SIG-M5 (cell line): ENCODE measurements at regions not wholly inside any gene's neighbourhood (a gene's known extent, or its start where the extent isn't known, plus 50 kb on each side); places are given as distances from the start of the nearest gene placed in this dataset.
"Not testable (repeated sequence)": the region's sequence is repeated elsewhere in the genome, so short reads cannot be mapped to it uniquely, and the experiment has no call there.

ENCODE experiments used
- DNase-seq: peaks from one replicate; lab custom pipeline; 2025; lab: John Stamatoyannopoulos, UW

GRCh38 chr11:109680127-109680526, 258.1 kb downstream of the C11orf87 start:
- no peak for DNase-seq

- DNase-seq: not testable (repeated sequence)
These were observed 260.8 kb downstream of the C11orf87 start for GRCh38 chr11:109682788-109683187.

GRCh38 chr11:109695696-109696095, 273.7 kb downstream of the C11orf87 start:
- DNase-seq: no peak

- no peak for DNase-seq
These were observed 274.4 kb downstream of the C11orf87 start for GRCh38 chr11:109696191-109696897.

DNA sequence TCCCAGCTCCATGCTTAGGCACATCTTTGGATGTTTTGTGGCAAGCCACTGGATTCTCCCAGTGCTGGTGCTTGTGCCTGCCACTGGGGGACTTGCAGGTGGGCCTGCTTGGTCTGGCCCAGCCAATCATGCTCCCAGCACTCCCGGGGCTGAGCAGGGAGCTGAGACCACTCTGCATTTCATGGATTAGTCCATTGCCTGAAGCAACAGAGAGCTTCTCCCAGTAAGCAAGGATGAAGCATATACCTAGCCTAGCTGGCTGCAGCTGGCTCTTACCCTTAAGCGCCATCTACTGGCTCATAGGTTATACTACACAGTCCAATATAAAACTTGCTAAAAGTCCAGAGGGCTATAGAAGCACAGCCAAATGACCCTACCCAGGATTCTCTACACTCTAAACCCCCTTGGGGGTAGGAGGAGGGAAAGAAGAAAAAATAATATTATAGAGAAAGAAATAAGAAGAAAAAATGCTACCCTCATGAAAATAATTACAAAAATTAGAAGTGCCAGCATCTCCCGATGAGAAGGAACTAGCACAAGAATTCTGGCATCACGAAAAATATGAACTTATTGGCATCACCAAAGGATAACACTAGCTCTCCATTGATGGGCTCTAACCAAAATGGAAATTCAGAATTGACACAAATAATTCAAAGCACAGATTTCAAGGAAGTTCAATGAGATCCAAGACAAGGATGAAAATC, 275.3 kb downstream of the C11orf87 start:
- no peak for DNase-seq

DNA sequence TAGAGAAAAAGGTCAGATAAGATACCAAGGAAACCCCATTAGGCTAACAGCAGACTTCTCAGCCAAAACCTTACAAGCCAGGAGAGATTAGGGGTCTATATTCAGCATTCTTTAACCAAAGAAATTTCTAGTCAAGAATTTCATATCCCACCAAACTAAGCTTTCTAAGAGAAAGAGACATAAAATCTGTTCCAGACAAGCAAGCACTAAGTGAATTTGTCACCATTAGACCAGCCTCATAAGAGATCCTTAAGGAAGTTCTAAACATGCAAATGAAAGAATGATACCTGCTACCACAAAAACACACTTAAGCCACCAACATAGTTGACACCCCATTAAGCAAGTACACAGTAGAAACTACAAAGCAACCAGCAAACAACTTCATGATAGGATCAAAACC, 276.2 kb downstream of the C11orf87 start:
- no peak for DNase-seq

- DNase-seq: no peak
These were observed 282.4 kb downstream of the C11orf87 start for GRCh38 chr11:109704432-109704831.

DNA sequence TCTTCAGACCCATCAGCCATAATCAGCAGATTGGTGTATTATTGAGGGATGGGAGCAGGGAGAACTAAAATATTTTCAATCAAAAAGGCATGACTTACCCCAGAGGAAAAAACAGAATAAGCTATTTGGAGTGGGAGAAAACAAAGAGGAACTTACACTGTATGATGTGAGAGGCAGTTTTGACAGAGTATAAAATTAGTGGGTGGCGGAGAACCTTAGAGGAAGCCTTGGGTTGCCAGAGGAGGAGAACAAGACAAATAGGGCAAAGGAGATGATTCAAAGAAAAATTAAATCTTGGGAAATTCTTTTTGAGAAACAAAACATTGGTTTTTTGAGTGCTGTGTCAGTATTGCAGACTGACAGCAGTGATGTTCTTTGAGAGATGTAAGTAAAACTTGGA, 285.0 kb downstream of the C11orf87 start:
- no peak for DNase-seq

- DNase-seq: no peak
These were observed 285.4 kb downstream of the C11orf87 start for GRCh38 chr11:109707411-109707810.

GRCh38 chr11:109708184-109708583, 286.2 kb downstream of the C11orf87 start:
- DNase-seq: no peak

DNA sequence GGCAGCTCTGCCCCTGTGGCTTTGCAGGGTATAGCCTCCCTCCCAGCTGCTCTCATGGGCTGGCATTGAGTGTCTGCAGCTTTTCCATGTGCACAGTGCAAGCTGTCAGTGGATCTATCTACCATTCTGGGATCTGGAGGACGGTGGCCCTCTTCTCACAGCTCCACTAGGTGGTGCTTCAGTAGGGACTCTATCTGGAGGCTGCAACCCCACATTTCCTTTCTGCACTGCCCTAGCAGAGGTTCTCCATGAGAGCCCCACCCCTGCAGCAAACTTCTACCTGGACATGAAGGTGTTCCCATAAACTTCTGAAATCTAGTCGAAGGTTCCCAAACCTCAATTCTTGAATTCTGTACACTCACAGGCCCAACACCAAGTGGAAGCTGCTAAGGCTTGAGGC, 292.5 kb downstream of the C11orf87 start:
- DNase-seq: not testable (repeated sequence)

DNA sequence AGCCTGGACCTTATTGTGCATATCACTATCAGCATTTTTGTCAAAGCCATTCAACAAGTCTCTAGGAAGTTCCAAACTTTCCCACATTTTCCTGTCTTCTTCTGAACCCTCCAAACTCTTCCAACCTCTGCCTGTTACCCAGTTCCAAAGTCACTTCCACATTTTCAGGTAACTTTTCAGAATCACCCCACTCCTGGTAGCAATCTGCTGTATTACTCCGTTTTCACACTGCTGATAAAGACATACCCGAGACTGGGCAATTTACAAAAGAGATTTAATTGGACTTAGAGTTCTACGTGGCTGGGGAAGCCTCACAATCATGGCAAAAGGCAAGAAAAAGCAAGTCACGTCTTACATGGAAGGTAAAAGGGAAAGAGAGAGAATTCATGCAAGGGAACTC, 293.4 kb downstream of the C11orf87 start:
- not testable (repeated sequence) for DNase-seq

DNA sequence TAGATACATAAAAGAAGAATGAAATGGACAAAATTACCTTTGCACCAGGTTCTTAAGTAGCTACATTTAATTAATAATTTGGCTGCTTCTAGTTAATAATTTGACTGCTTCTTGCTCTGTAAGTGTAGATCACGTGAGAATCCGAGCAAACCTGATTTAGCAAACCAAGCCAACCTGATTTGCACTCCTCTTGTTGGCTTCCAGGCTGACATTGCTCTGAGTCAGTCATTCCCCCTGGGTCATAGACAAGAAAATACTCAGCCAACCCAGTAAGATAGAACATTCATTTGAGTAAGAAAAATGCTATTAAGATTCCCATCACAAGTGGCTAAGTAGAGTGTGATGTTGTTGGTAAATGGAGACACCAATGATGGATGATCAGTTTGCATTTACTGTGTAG, 304.1 kb downstream of the C11orf87 start:
- DNase-seq: no peak

DNA sequence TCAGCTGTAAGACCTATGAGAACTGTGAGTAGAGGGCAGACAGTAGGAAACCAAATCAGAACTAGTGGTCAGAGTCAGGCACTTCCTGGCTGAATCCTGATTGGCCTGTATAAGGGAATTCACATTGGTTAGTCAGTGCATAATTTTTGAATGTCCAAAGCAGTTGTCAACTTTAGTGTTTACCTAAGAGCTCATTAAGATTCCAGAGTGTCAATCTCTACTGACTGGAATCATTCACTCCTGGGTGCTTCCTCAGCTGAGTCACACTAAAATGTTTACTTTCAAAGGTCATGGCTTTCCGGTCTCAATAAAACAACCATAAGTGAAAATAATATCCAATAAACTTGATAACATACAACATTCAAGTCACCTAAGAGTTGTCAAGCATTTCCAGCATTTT, 306.1 kb downstream of the C11orf87 start:
- DNase-seq: no peak

- no peak for DNase-seq
These were observed 307.8 kb downstream of the C11orf87 start for GRCh38 chr11:109729761-109730160.

GRCh38 chr11:109730669-109731068, 308.7 kb downstream of the C11orf87 start:
- no peak for DNase-seq

- no peak for DNase-seq
These were observed 309.5 kb downstream of the C11orf87 start for GRCh38 chr11:109731451-109731850.

- no peak for DNase-seq
These were observed 311.3 kb downstream of the C11orf87 start for GRCh38 chr11:109733245-109733644.

DNA sequence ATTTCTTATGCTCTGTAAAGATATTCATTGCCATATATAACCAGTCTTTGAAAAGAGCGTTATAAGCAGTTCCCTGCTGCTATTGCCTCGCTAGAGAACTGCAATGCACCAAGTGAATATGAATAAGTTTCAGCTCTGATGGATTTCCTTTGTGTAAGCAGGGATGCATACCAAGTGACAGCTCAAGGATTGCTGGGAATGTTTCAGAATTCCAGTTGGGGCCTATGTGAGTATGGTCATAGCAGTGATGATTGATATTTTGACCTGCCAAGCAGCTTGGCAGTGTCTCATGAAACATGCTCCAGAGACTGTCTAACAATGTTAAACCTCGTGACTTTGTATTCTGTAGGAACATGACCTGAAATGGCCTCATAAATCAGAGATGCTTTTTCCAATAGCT, 312.6 kb downstream of the C11orf87 start:
- DNase-seq: no peak

DNA sequence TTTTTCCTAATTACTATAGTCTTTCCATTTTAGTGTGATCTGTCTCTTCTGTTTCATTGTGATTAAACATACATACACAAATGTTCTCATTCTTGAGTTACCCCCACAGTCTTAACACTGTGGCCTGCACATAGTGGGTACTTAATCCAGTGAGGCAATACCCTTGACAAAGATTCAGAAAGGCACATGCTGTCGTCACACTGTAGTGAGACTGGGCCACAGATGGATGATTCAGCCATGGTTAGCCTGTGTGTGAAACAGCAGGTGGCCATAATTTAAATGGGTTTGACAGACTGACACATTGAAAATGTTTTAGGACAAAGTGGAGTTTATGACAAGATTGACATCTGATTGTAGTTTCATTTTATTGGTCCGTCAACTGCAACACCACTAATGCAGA, 313.1 kb downstream of the C11orf87 start:
- DNase-seq: no peak

DNA sequence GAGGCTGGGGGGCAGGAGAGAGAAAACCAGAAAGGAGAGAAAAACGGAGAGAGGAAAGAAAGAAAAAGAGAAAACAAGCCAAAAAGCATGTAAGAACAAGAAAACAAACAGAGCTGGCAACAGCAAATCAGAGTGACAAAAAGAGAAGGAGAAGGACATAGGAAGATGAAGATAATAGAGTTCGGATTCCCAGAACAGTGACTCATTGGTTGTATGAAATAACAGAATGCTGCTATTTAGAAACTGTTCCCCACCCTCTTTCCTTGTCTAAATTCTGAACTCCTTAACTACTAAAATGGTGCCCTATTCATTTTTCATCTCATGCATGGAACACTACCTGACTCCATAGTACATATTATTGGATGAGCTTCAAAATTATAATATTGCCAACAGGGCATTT, 317.4 kb downstream of the C11orf87 start:
- DNase-seq: no peak

- no peak for DNase-seq
These were observed 324.1 kb downstream of the C11orf87 start for GRCh38 chr11:109745996-109746625.

DNA sequence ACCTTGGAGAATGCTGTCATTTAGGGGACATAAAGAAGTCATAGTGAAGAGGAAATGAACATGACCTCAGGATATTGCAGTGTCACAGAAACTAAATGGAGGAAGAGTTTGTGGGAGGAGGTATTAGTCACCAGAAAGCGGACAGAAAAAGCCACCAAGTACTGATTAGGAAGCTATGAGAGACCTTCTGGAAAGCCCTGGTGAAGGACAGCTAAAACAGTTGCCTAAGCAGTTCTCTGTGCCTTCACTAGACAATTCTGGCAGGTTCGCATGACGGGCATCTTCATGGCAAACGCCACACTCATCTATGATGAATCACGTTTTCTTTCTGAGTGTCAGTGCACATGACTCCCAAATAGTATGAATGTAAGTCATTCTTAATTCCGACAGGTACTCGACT, 325.8 kb downstream of the C11orf87 start:
- peak; percentile 55 for DNase-seq
